GM12873 (cell line): ENCODE measurements at regions not wholly inside any gene's neighbourhood (a gene's known extent, or its start where the extent isn't known, plus 50 kb on each side); places are given as distances from the start of the nearest gene placed in this dataset.

Source experiments
- TF ChIP-seq, protein P1 (sequence below): IDR thresholded peaks from 2 replicates; pipeline ENCODE4 v1.5.1; 2012; ENCODE audit warnings: low read depth, mild to moderate bottlenecking, moderate library complexity, low read length, control low read depth; ENCODE audit not compliant: insufficient read depth; ENCODE audit errors: missing control alignments

DNA sequence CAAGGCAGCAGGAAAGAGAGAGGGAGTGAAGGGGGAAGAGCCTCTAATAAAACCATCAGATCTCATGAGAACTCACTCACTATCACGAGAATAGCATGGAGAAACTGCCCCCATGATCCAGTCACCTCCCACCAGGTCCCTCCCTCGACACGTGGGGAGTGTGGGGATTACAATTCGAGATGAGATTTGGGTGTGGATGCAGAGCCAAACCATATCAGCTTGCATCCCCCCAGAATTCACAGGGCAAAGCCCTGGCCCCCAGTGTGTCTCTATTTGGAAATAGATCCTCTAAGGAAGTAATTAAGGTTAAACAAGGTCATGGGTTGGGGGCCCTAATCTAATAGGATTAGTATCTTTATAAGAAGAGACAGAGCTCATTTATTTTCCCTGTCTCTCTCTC lies 56.1 kb upstream of the TCL1A start:
- TF ChIP-seq, protein P1, sequence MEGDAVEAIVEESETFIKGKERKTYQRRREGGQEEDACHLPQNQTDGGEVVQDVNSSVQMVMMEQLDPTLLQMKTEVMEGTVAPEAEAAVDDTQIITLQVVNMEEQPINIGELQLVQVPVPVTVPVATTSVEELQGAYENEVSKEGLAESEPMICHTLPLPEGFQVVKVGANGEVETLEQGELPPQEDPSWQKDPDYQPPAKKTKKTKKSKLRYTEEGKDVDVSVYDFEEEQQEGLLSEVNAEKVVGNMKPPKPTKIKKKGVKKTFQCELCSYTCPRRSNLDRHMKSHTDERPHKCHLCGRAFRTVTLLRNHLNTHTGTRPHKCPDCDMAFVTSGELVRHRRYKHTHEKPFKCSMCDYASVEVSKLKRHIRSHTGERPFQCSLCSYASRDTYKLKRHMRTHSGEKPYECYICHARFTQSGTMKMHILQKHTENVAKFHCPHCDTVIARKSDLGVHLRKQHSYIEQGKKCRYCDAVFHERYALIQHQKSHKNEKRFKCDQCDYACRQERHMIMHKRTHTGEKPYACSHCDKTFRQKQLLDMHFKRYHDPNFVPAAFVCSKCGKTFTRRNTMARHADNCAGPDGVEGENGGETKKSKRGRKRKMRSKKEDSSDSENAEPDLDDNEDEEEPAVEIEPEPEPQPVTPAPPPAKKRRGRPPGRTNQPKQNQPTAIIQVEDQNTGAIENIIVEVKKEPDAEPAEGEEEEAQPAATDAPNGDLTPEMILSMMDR, result no peak

DNA sequence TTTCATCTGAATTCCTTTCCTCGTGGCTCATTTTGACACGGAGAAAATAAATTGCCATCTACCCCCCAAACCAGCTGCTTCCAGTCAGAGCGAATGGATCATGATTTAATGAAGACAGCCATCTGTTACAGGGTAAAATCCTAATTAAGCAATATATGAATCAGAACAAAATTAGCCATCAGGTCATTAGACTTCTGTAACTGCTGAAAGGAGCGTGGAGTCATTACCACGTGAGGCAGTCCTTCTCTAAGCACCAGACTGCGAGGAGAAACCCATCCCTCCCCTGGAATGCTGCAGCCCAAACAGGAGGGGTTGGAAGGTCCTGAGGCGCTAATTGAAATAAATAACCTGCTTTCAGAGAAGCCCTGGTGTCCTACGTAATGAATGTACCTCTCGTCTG lies 51.1 kb upstream of the TCL1A start:
- TF ChIP-seq, protein P1, result no peak

- TF ChIP-seq, protein P1, result no peak
Measured at GRCh38 chr14:95763875-95764274, 50.0 kb upstream of the TCL1A start.
